Hepatocyte (in vitro differentiated cells): ENCODE measurements at regions not wholly inside any gene's neighbourhood (a gene's known extent, or its start where the extent isn't known, plus 50 kb on each side); places are given as distances from the start of the nearest gene placed in this dataset.

Experiments used
- DNase-seq: peaks from one replicate; pipeline ENCODE4 v3.0.0-alpha.2; 2016; ENCODE audit warnings: low spot score
- H2AFZ ChIP-seq: fragments of 200-600 bp; sonication (generic); 2 replicates; pipeline ENCODE4 v1.6.0; 2016; ENCODE audit warnings: antibody characterized with exemption, mild to moderate bottlenecking
- H3K27ac ChIP-seq: fragments of 200-600 bp; sonication (generic); 2 replicates; pipeline ENCODE4 v1.5.1; 2016; ENCODE audit warnings: mild to moderate bottlenecking
- H3K27me3 ChIP-seq: fragments of 200-600 bp; sonication (generic); 2 replicates; pipeline ENCODE4 v1.6.1; 2016
- H3K36me3 ChIP-seq: fragments of 200-600 bp; sonication (generic); replicated peaks from 2 replicates; pipeline ENCODE4 v1.5.1; 2016; ENCODE audit warnings: low read depth; ENCODE audit not compliant: insufficient read depth
- H3K4me1 ChIP-seq: fragments of 200-600 bp; sonication (generic); 2 replicates; pipeline ENCODE4 v1.5.1; 2016; ENCODE audit warnings: mild to moderate bottlenecking, moderate library complexity; ENCODE audit not compliant: insufficient read depth
- H3K4me2 ChIP-seq: fragments of 200-600 bp; sonication (generic); 2 replicates; pipeline ENCODE4 v1.6.0; 2016
- H3K4me3 ChIP-seq: fragments of 200-600 bp; sonication (generic); 2 replicates; pipeline ENCODE4 v1.5.1; 2016; ENCODE audit warnings: mild to moderate bottlenecking
- H3K79me2 ChIP-seq: fragments of 200-600 bp; sonication (generic); 2 replicates; pipeline ENCODE4 v1.6.0; 2017; ENCODE audit warnings: mild to moderate bottlenecking
- H3K9me2 ChIP-seq: fragments of 200-600 bp; sonication (generic); replicated peaks from 2 replicates; pipeline ENCODE4 v1.6.0; 2017; ENCODE audit warnings: mild to moderate bottlenecking; ENCODE audit not compliant: insufficient read depth
- H3K9me3 ChIP-seq: fragments of 200-600 bp; sonication (generic); 2 replicates; pipeline ENCODE4 v1.5.1; 2016; ENCODE audit warnings: low read depth, mild to moderate bottlenecking
- H4K20me1 ChIP-seq: fragments of 200-600 bp; sonication (generic); 2 replicates; pipeline ENCODE4 v1.6.0; 2016; ENCODE audit warnings: mild to moderate bottlenecking; ENCODE audit not compliant: insufficient read depth, poor library complexity, severe bottlenecking
- EZH2 ChIP-seq: fragments of 200-600 bp; sonication (generic); IDR thresholded peaks from 2 replicates; pipeline ENCODE4 v1.6.1; 2016; ENCODE audit warnings: antibody characterized with exemption, mild to moderate bottlenecking, borderline replicate concordance
- EZH2phosphoT487 ChIP-seq: fragments of 200-600 bp; sonication (generic); IDR thresholded peaks from one replicate; pipeline ENCODE4 v1.6.1; 2018; ENCODE audit warnings: antibody characterized with exemption, mild to moderate bottlenecking, low read depth, moderate library complexity; ENCODE audit not compliant: unreplicated experiment, severe bottlenecking
- WGBS: methylation state at CpG from one replicate; pipeline ENCODE4 v1.1.6; 2016; ENCODE audit warnings: low lambda C conversion rate; ENCODE audit errors: missing lambda C conversion rate; 5-methylcytosine and 5-hydroxymethylcytosine counted together
- TF ChIP-seq, protein P1 (sequence below): fragments of 200-600 bp; sonication (generic); IDR thresholded peaks from 2 replicates; pipeline ENCODE4 v1.5.1; 2016; ENCODE audit warnings: antibody characterized with exemption, mild to moderate bottlenecking; ENCODE audit not compliant: poor library complexity

DNA sequence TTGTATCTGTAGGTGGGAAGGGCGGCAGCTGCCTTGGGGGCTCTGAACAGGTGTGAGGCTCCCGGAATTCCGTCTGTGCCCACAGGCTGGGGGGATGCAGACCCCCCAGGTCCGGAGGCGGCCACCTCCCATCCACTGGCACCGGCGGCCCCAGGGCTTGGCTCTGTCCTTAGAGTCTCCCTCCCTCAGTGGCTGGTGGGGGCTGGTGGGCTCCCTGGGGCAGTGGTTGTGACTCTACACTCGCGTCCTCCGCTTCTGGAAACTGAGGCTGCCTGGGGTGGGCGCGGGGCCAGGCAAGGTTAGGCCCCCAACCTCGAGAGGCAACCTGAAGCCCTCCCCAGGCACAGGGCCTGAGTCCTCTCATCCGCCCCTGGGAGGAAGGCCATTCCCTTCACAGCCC, 1305.4 kb downstream of the BRD1 start:
- no peak overlapping the region for H2AFZ ChIP-seq
- no peak overlapping the region for H3K4me3 ChIP-seq
- no peak for TF ChIP-seq EZH2phosphoT487
- TF ChIP-seq, protein P1, sequence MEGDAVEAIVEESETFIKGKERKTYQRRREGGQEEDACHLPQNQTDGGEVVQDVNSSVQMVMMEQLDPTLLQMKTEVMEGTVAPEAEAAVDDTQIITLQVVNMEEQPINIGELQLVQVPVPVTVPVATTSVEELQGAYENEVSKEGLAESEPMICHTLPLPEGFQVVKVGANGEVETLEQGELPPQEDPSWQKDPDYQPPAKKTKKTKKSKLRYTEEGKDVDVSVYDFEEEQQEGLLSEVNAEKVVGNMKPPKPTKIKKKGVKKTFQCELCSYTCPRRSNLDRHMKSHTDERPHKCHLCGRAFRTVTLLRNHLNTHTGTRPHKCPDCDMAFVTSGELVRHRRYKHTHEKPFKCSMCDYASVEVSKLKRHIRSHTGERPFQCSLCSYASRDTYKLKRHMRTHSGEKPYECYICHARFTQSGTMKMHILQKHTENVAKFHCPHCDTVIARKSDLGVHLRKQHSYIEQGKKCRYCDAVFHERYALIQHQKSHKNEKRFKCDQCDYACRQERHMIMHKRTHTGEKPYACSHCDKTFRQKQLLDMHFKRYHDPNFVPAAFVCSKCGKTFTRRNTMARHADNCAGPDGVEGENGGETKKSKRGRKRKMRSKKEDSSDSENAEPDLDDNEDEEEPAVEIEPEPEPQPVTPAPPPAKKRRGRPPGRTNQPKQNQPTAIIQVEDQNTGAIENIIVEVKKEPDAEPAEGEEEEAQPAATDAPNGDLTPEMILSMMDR = no peak
- no peak for TF ChIP-seq EZH2
- H3K27me3 ChIP-seq = no peaks in the 10 kb centered on the region
- H3K4me2 ChIP-seq = no peak overlapping the region
- no peaks in the 10 kb centered on the region for H3K79me2 ChIP-seq
- no peaks in the 10 kb centered on the region for H3K36me3 ChIP-seq
- H3K27ac ChIP-seq = no peak overlapping the region
- H3K9me3 ChIP-seq = no peaks in the 10 kb centered on the region
- H3K9me2 ChIP-seq = no peaks in the 10 kb centered on the region
- WGBS = 93% methylated on average over 11 of the region's 14 CpGs
- DNase-seq = no peak
- no peaks in the 10 kb centered on the region for H3K4me1 ChIP-seq
- no peaks in the 10 kb centered on the region for H4K20me1 ChIP-seq

DNA sequence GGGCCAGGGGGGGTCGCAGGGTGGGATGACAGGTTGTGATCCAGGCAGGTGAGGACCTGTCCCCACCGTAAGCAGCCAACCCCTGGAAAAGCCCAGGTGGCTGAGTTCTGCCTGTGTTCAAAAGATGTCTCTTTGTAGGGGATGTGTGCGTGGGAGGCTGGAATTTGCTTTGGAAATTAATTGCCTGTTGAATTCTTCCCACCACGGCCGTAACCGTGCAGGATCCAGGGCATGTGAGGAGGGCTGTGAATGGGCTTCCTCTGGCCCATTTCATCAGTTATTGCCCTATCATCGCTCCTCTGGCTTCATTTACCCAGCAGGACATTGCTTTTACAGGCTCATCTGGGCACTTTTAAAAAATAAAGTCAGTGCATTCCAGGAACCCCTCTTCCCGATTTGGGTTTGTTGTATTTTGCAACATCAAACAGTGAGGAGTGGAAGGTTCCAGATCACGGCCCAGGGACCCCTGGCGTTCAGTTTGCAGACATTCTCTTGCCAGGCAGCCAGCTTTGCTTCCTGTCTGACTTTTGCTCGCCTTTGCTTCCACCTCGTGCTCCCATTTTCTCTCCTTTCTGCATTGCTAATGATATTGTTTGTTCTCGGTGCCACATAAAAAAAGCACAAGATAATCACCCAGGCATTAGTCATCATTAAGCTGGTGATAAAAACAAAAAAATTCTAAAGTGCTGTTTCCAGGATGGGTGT, 1306.6 kb downstream of the BRD1 start:
- Histone ChIP-seq H4K20me1 (no peaks in the 10 kb centered on the region), H3K4me2 (no peak overlapping the region), H3K36me3 (no peaks in the 10 kb centered on the region), H3K4me1 (no peaks in the 10 kb centered on the region), H3K27me3 (no peaks in the 10 kb centered on the region), H3K27ac (no peak overlapping the region), H3K9me2 (no peaks in the 10 kb centered on the region), H2AFZ (no peak overlapping the region), H3K4me3 (no peak overlapping the region), H3K9me3 (no peaks in the 10 kb centered on the region), H3K79me2 (no peaks in the 10 kb centered on the region)
- no peak for DNase-seq
- TF ChIP-seq, protein P1 = no peak
- TF ChIP-seq EZH2 = no peak
- no peak for TF ChIP-seq EZH2phosphoT487
- 80% methylated on average over 13 of the region's 13 CpGs for WGBS

DNA sequence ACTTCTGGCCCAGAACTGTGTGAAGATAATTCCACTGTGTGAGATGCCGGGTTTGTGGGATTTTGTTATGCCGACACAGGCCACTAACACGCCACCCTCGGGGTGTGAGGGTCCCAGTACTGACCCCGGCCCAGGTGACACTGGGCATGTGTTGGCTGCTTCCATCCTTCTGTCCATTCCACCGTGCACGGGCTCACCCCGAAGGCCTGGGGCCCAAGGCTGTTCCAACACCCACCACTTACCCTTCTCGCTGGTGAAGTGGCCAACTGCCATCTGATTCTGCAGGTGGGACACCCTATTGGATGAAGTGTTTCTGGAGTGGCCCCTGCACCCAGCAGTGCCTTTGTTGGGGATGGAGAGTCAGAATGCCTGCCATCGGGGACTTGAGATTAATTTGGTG, 1307.5 kb downstream of the BRD1 start:
- no peaks in the 10 kb centered on the region for H3K27me3 ChIP-seq
- H3K4me1 ChIP-seq = no peaks in the 10 kb centered on the region
- no peaks in the 10 kb centered on the region for H3K79me2 ChIP-seq
- no peak for DNase-seq
- no peak overlapping the region for H3K4me3 ChIP-seq
- no peak overlapping the region for H3K4me2 ChIP-seq
- H3K9me2 ChIP-seq = no peaks in the 10 kb centered on the region
- no peak overlapping the region for H2AFZ ChIP-seq
- no peaks in the 10 kb centered on the region for H3K9me3 ChIP-seq
- H3K27ac ChIP-seq = no peak overlapping the region
- TF ChIP-seq, protein P1 = no peak
- TF ChIP-seq EZH2phosphoT487 (no peak), EZH2 (no peak)
- no peaks in the 10 kb centered on the region for H4K20me1 ChIP-seq
- WGBS = 96% methylated on average over 9 of the region's 10 CpGs
- no peaks in the 10 kb centered on the region for H3K36me3 ChIP-seq
